Epithelial cell of esophagus (primary cell): ENCODE measurements at regions not wholly inside any gene's neighbourhood (a gene's known extent, or its start where the extent isn't known, plus 50 kb on each side); places are given as distances from the start of the nearest gene placed in this dataset.

ENCODE experiments used
- DNase-seq: peaks from one replicate; pipeline ENCODE4 v3.0.0; 2010; ENCODE audit warnings: low read depth
- H3K4me3 ChIP-seq: 2 replicates; pipeline ENCODE4 v1.5.1; 2011; ENCODE audit warnings: mild to moderate bottlenecking, low read length, control low read depth
- TF ChIP-seq, protein P1 (sequence below): IDR thresholded peaks from 2 replicates; pipeline ENCODE4 v1.5.1; 2011; ENCODE audit warnings: low read depth, mild to moderate bottlenecking, low read length, control low read depth, inconsistent platforms; ENCODE audit not compliant: insufficient read depth; ENCODE audit errors: missing control alignments

DNA sequence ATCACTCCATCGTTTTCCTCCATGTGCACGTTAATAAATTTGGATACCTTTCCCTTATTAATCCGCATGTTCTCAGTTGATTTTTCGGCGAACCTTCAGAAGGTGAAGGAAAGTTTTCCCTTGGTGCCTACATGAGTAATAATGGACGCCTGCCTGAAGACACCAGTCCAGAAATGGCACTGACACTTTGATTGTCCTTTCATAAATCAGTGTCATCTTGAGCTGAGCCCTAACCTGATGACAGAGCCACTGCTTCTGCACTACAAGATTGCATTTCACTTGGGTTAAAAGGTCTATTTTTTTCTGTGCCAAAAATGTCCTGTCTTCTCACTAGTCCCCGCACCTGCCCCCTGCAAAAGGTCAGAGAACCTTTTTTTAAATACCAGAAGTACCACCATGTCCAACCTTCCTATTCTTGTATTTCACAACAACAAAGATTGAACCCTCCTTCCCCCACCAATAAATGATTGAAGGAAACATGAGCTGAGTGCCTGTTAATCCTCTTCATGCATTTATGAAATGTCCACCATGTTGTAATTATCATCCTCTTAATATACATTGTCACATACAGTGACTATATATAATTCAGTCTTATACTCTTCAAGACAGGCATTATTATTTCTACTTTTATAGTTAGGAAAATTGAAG lies 219.9 kb upstream of the UBASH3B start:
- H3K4me3 ChIP-seq: no peak overlapping the region
- DNase-seq: no peak
- TF ChIP-seq, protein P1, sequence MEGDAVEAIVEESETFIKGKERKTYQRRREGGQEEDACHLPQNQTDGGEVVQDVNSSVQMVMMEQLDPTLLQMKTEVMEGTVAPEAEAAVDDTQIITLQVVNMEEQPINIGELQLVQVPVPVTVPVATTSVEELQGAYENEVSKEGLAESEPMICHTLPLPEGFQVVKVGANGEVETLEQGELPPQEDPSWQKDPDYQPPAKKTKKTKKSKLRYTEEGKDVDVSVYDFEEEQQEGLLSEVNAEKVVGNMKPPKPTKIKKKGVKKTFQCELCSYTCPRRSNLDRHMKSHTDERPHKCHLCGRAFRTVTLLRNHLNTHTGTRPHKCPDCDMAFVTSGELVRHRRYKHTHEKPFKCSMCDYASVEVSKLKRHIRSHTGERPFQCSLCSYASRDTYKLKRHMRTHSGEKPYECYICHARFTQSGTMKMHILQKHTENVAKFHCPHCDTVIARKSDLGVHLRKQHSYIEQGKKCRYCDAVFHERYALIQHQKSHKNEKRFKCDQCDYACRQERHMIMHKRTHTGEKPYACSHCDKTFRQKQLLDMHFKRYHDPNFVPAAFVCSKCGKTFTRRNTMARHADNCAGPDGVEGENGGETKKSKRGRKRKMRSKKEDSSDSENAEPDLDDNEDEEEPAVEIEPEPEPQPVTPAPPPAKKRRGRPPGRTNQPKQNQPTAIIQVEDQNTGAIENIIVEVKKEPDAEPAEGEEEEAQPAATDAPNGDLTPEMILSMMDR: no peak

GRCh38 chr11:122434786-122435185 lies 220.7 kb upstream of the UBASH3B start:
- DNase-seq: no peak
- no peak overlapping the region for H3K4me3 ChIP-seq
- TF ChIP-seq, protein P1: no peak

DNA sequence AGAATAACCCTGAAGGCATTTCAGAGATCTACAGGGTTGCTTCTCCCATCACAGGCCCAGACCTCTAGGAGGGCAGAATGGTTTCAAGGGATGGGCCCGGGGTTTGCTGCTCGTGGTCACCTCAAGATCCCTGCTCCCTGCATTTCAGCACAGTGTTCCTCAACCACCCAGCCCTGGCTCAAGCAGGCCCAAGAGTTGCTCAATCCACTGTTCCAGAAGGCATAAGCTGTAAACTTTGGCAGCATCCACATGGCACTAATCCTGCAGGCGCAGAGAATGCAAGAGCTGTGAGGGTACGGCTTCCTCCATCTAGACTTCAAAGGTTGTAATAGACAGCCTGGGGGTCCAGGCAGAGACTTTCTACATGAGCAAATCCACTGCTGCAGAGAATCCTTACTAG lies 225.0 kb upstream of the UBASH3B start:
- TF ChIP-seq, protein P1: no peak
- no peak for DNase-seq
- no peak overlapping the region for H3K4me3 ChIP-seq

GRCh38 chr11:122426073-122426472 lies 229.4 kb upstream of the UBASH3B start:
- TF ChIP-seq, protein P1: no peak
- no peak for DNase-seq

GRCh38 chr11:122424636-122425035 lies 230.9 kb upstream of the UBASH3B start:
- TF ChIP-seq, protein P1: no peak
- no peak for DNase-seq
- H3K4me3 ChIP-seq: no peak overlapping the region

More at GRCh38 chr11:122426073-122426472, 229.4 kb upstream of the UBASH3B start:
- H3K4me3 ChIP-seq: no peak overlapping the region

GRCh38 chr11:122423886-122424285 lies 231.6 kb upstream of the UBASH3B start:
- H3K4me3 ChIP-seq: no peak overlapping the region
- TF ChIP-seq, protein P1: no peak
- DNase-seq: no peak

- TF ChIP-seq, protein P1: no peak
- no peak overlapping the region for H3K4me3 ChIP-seq
- no peak for DNase-seq
Measured at GRCh38 chr11:122423273-122423672, 232.2 kb upstream of the UBASH3B start.
